Astrocyte (in vitro differentiated cells and primary cell): ENCODE measurements at regions not wholly inside any gene's neighbourhood (a gene's known extent, or its start where the extent isn't known, plus 50 kb on each side); places are given as distances from the start of the nearest gene placed in this dataset.

Source experiments
- EZH2 ChIP-seq: IDR thresholded peaks from 2 replicates; pipeline ENCODE4 v1.6.1; 2012; ENCODE audit warnings: mild to moderate bottlenecking, low read length, inconsistent platforms; ENCODE audit not compliant: insufficient read depth
- TF ChIP-seq, protein P1 (sequence below): IDR thresholded peaks from 2 replicates; pipeline ENCODE4 v1.5.1; 2011; ENCODE audit warnings: low read depth, mild to moderate bottlenecking, inconsistent platforms, low read length, moderate library complexity; ENCODE audit not compliant: insufficient read depth

- TF ChIP-seq, protein P1, sequence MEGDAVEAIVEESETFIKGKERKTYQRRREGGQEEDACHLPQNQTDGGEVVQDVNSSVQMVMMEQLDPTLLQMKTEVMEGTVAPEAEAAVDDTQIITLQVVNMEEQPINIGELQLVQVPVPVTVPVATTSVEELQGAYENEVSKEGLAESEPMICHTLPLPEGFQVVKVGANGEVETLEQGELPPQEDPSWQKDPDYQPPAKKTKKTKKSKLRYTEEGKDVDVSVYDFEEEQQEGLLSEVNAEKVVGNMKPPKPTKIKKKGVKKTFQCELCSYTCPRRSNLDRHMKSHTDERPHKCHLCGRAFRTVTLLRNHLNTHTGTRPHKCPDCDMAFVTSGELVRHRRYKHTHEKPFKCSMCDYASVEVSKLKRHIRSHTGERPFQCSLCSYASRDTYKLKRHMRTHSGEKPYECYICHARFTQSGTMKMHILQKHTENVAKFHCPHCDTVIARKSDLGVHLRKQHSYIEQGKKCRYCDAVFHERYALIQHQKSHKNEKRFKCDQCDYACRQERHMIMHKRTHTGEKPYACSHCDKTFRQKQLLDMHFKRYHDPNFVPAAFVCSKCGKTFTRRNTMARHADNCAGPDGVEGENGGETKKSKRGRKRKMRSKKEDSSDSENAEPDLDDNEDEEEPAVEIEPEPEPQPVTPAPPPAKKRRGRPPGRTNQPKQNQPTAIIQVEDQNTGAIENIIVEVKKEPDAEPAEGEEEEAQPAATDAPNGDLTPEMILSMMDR, result no peak
- TF ChIP-seq EZH2, result no peak
These were observed 181.3 kb downstream of the ETS2 start for GRCh38 chr21:38986806-38987632.
